Activated CD8-positive, alpha-beta T cell treated with anti-CD3 and anti-CD28 coated beads, Interleukin-2, amount 10 ng/mL, durations not matched to agents 7 days and 5 days (primary cell): ENCODE measurements at regions not wholly inside any gene's neighbourhood (a gene's known extent, or its start where the extent isn't known, plus 50 kb on each side); places are given as distances from the start of the nearest gene placed in this dataset.

ENCODE experiments used
- ATAC-seq: fragments of 150-1000 bp; cut with Tn5 transposase; one replicate; pipeline ENCODE4 v1.10.0; 2021; ENCODE audit warnings: moderate library complexity
- CTCF ChIA-PET: fragments of 350-600 bp; sonication (Branson Sonifier 250); formaldehyde crosslinking; loops from one replicate; lab custom pipeline; 2021; ENCODE audit warnings: antibody characterized with exemption; lab: Charles Lee
- POLR2A ChIA-PET: fragments of 350-600 bp; sonication (Branson Sonifier 250); formaldehyde crosslinking; loops from one replicate; lab custom pipeline; 2021; ENCODE audit warnings: antibody characterized with exemption; lab: Charles Lee
- DNase-seq: peaks from one replicate; pipeline ENCODE4 v3.0.0-alpha.2; 2020
- H3K27ac Mint-ChIP-seq: one replicate; pipeline ENCODE4 v1.8.0; 2021; ENCODE audit warnings: mild to moderate bottlenecking, mixed read lengths
- H3K27me3 Mint-ChIP-seq: one replicate; pipeline ENCODE4 v1.8.0; 2021; ENCODE audit warnings: low read depth, mixed read lengths
- H3K36me3 Mint-ChIP-seq: one replicate; pipeline ENCODE4 v1.8.0; 2021; ENCODE audit warnings: low read depth, mixed read lengths
- H3K4me1 Mint-ChIP-seq: one replicate; pipeline ENCODE4 v1.8.0; 2021; ENCODE audit warnings: low read depth, mixed read lengths
- H3K4me3 Mint-ChIP-seq: one replicate; pipeline ENCODE4 v1.8.0; 2021; ENCODE audit warnings: mild to moderate bottlenecking, mixed read lengths
- H3K9me3 Mint-ChIP-seq: one replicate; pipeline ENCODE4 v1.8.0; 2022; ENCODE audit warnings: mixed read lengths; ENCODE audit not compliant: insufficient read depth

DNA sequence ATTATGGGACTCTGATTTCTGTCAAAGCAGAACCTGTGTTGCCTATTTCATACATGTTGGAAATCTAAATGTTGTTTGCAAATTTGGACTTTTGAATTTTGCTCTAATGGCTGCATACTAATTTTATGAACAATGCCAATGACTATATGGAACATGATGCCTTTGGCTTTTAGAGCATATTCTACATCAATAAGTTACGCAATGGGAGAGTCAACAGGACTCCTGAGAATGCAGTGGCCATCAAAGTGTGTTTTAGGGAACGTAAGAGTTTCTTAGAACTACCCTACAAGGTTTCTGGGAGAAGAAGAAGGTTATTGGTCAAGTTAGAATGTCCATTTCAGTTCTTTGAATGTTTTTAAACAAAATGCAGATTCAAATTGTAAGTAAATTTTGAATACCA is 76.1 kb downstream of the SLIT2 start:
- no peaks in the 10 kb centered on the region for H3K27me3 Mint-ChIP-seq
- H3K36me3 Mint-ChIP-seq, result no peaks in the 10 kb centered on the region
- DNase-seq (no peak), ATAC-seq (no peak)
- ChIA-PET POLR2A (no interaction called here), CTCF (no interaction called here)
- H3K9me3 Mint-ChIP-seq, result no peaks in the 10 kb centered on the region
- no peaks in the 10 kb centered on the region for H3K4me1 Mint-ChIP-seq
- no peak overlapping the region for H3K4me3 Mint-ChIP-seq
- no peak overlapping the region for H3K27ac Mint-ChIP-seq

DNA sequence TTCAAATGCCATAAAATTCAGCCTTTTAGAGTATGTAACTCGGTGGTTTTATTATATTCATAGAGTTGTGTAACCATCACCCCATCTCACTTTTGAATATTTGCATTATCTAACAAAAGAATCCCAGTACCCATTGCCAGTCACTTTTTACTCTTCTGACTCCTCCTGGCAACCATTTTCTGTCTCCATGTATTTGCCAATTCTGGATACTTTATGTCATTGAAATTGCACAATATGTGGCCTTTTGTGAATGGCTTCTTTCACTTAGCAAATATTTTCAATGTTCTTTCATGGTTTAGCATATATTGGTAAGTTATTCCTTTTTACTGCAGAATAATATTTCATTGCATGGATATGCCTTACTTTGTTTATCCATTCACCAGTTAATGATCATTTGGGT is 79.9 kb downstream of the SLIT2 start:
- ATAC-seq (no peak), DNase-seq (no peak)
- Mint-ChIP-seq H3K36me3 (no peaks in the 10 kb centered on the region), H3K4me1 (no peaks in the 10 kb centered on the region), H3K4me3 (no peak overlapping the region), H3K27me3 (no peaks in the 10 kb centered on the region), H3K9me3 (no peaks in the 10 kb centered on the region), H3K27ac (no peak overlapping the region)
- POLR2A ChIA-PET, result no interaction called here
- CTCF ChIA-PET, result no interaction called here

DNA sequence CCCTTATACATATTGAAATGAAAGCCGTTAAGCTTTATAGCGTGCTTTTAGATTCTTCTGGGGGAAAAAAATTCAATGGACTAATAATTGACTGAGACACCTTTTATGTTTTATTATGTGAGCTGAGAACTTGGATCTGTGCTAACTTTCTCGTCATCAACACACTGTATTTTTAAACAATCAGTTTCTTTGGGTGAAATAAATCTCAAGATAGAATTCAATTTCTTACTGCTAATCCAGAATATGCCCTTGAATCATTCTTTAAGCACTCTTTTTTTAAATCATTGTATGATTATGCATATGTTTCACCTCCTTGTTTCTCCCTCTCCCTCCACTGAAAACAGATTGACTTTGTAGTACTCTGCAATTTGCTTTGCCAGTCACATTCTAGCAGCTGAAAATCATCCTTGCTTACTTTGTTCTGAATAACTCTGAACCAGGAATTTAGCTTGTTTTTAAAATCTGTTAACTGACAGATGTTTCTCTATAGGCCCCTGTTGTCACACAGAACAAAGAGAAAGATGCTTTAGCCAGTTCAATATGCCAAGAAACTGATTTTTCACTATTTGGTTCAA is 81.5 kb downstream of the SLIT2 start:
- Mint-ChIP-seq H3K4me3 (no peak overlapping the region), H3K4me1 (no peaks in the 10 kb centered on the region), H3K27me3 (no peaks in the 10 kb centered on the region), H3K27ac (no peak overlapping the region), H3K9me3 (no peaks in the 10 kb centered on the region), H3K36me3 (no peaks in the 10 kb centered on the region)
- DNase-seq (no peak), ATAC-seq (no peak)
- ChIA-PET POLR2A (no interaction called here), CTCF (no interaction called here)

DNA sequence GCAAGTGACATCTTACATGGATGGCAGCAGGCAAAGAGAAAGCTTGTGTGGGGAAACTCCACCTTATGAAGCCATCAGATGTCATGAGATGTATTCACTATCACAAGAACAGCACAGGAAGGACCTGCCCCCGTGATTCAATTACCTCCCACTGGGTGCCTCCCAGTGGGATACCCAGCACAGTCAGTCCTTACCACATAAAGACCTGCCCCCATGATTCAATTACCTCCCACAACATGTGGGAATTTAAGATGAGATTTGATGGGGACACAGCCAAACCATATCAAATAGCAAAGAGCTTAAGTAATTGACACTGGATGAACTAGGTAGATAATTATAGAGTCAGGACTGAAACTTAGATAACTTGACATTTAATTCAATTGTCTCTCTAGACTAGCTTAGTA is 85.6 kb downstream of the SLIT2 start:
- H3K4me3 Mint-ChIP-seq, result no peak overlapping the region
- no peak for ATAC-seq
- CTCF ChIA-PET, result no interaction called here

DNA sequence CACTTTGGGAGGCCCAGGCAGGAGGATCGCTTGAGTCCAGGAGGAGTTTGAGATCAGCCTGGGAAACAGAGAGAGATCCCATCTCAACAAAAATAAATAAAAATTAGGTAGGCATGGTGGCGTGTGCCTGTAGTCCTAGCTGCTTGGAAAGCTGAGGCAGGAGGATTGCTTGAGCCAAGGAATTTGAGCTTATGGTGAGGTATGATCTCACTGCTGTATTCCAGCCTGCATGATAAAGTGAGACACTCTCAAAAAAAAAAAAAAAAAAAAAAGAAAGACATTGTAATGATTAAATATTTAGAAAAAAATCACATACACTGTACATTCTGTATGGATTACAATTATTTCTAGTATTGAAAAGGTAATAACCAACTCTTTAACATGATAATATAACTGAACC is 87.1 kb downstream of the SLIT2 start:
- Mint-ChIP-seq H3K4me3 (no peak overlapping the region), H3K4me1 (no peaks in the 10 kb centered on the region), H3K27me3 (no peaks in the 10 kb centered on the region), H3K9me3 (no peaks in the 10 kb centered on the region), H3K36me3 (no peaks in the 10 kb centered on the region), H3K27ac (no peak overlapping the region)
- no peak for DNase-seq
- ChIA-PET POLR2A (no interaction called here), CTCF (no interaction called here)
- ATAC-seq, result no peak

More for the DNA sequence above, 85.6 kb downstream of the SLIT2 start:
- no peaks in the 10 kb centered on the region for H3K9me3 Mint-ChIP-seq
- no peaks in the 10 kb centered on the region for H3K36me3 Mint-ChIP-seq
- no peaks in the 10 kb centered on the region for H3K4me1 Mint-ChIP-seq
- no peak for DNase-seq
- H3K27ac Mint-ChIP-seq, result no peak overlapping the region
- POLR2A ChIA-PET, result no interaction called here
- H3K27me3 Mint-ChIP-seq, result no peaks in the 10 kb centered on the region

DNA sequence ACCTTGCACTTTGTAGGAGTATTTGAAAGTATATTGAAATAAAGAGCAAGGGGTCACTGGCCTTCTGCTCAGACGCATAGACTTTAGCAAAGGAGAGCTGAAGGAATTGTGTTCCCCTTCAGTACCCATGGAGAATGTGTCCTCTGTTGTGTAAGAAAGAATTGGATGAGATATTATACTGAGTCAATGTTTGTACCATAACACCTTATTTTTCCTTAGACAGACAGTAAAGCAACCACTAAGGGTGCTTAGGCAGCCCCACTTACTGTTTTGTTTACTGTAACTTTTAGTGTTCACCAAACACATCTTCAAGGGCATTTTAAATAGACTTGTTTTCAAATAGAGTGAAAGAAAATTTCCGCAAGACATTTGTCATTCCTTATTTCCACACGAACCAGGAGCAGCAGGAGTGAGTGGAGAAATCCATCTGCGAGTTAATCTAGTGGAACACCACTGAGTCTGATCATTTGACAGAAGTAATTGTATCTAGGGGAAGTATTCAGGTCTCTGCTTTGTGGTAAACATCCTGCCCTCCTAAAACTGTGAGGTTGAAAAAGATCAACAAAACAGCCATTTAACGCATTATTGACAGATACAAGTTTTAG is 89.5 kb downstream of the SLIT2 start:
- ChIA-PET CTCF (no interaction called here), POLR2A (no interaction called here)
- Mint-ChIP-seq H3K36me3 (no peaks in the 10 kb centered on the region), H3K4me3 (no peak overlapping the region), H3K4me1 (no peaks in the 10 kb centered on the region), H3K27me3 (no peaks in the 10 kb centered on the region), H3K27ac (no peak overlapping the region), H3K9me3 (no peaks in the 10 kb centered on the region)
- ATAC-seq, result no peak
- no peak for DNase-seq

GRCh38 chr4:20347531-20347930 is 95.8 kb downstream of the SLIT2 start:
- H3K9me3 Mint-ChIP-seq, result no peaks in the 10 kb centered on the region
- no peak overlapping the region for H3K4me3 Mint-ChIP-seq
- H3K36me3 Mint-ChIP-seq, result no peaks in the 10 kb centered on the region
- no peak for ATAC-seq
- H3K4me1 Mint-ChIP-seq, result no peaks in the 10 kb centered on the region
- H3K27me3 Mint-ChIP-seq, result no peaks in the 10 kb centered on the region
- DNase-seq, result no peak
- CTCF ChIA-PET, result no interaction called here
- POLR2A ChIA-PET, result no interaction called here
- no peak overlapping the region for H3K27ac Mint-ChIP-seq

DNA sequence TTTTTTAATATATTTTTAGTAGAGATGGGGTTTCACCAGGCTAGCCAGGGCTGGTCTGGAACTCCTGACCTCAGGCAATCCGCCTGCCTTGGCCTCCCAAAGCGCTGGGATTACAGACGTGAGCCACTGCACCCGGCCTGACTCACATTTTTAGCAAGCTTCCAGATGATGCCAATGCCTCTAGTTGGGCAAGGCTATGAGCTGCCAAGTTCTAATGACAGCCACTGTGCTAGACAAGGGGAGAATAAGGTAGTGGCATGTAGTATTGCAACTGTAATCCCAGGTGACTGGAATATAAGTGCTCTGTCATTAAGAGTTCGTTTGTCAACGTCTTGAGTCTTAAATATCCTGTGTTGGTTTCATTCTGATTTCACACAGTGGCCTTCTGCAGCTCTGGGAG is 96.7 kb downstream of the SLIT2 start:
- POLR2A ChIA-PET, result no interaction called here
- DNase-seq (no peak), ATAC-seq (no peak)
- Mint-ChIP-seq H3K9me3 (no peaks in the 10 kb centered on the region), H3K27me3 (no peaks in the 10 kb centered on the region), H3K36me3 (no peaks in the 10 kb centered on the region), H3K27ac (no peak overlapping the region), H3K4me3 (no peak overlapping the region), H3K4me1 (no peaks in the 10 kb centered on the region)
- CTCF ChIA-PET, result no interaction called here

DNA sequence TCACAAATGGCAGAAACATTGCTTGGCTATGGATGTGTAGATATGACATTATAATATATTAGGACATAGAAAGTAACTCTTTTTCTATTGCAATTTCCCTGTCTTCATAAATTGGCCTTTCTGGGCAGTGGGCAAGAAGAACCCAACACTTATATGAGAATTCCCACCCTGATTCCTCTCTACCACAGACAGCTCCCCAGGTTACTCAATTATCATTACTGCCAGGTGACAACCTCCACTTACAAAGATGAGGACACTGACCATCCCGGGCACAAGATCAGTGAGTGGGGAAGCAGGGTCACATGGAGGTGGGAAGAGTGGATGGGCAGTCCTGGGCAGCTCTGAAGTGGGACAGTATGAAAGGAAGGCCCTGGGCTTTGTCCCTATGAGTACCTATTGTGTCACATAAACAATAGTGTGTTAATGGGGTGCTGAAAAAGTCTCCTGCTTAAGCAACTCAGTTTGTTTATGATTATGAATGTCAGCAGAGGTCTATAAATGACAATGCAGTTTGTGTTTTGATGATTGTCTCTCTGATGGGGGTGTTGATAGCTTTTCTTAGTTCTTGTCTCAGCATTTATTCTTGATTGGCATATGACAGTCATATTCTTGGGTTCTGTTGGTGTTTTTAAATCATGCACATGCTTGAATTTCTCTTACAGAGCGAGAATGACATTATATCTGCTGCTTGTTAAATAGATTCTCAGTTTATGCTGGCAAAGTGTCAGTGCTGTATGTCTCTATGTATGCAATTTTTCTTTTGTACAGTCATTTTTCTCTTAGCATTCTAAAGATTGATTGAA is 99.9 kb downstream of the SLIT2 start:
- POLR2A ChIA-PET, result no interaction called here
- no peak for ATAC-seq
- H3K27ac Mint-ChIP-seq, result no peak overlapping the region
- no peaks in the 10 kb centered on the region for H3K4me1 Mint-ChIP-seq
- H3K4me3 Mint-ChIP-seq, result no peak overlapping the region
- no peak for DNase-seq
- H3K36me3 Mint-ChIP-seq, result no peaks in the 10 kb centered on the region
- no peaks in the 10 kb centered on the region for H3K9me3 Mint-ChIP-seq
- no peaks in the 10 kb centered on the region for H3K27me3 Mint-ChIP-seq
- CTCF ChIA-PET, result no interaction called here

DNA sequence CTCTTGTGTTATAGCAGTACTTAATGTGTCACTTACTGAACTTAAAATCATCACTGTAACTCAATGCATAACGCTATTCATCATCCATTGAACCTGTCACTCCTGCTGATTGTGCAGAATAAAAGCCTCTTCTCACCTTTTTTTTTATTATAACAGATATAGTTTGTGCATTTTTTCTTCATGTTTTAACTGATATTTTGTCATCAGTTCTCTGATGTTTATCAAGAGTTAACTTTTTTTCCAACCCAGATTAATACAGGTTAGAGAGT is 100.4 kb downstream of the SLIT2 start:
- no peak overlapping the region for H3K4me3 Mint-ChIP-seq
- H3K36me3 Mint-ChIP-seq, result no peaks in the 10 kb centered on the region
- ChIA-PET CTCF (no interaction called here), POLR2A (no interaction called here)
- no peaks in the 10 kb centered on the region for H3K4me1 Mint-ChIP-seq
- ATAC-seq (no peak), DNase-seq (no peak)
- H3K27me3 Mint-ChIP-seq, result no peaks in the 10 kb centered on the region
- no peak overlapping the region for H3K27ac Mint-ChIP-seq
- H3K9me3 Mint-ChIP-seq, result no peaks in the 10 kb centered on the region

GRCh38 chr4:20353646-20354045 is 101.9 kb downstream of the SLIT2 start:
- H3K4me1 Mint-ChIP-seq, result no peaks in the 10 kb centered on the region
- no peak overlapping the region for H3K27ac Mint-ChIP-seq
- no peaks in the 10 kb centered on the region for H3K36me3 Mint-ChIP-seq
- H3K27me3 Mint-ChIP-seq, result no peaks in the 10 kb centered on the region
- no peaks in the 10 kb centered on the region for H3K9me3 Mint-ChIP-seq
- DNase-seq (no peak), ATAC-seq (no peak)
- POLR2A ChIA-PET, result no interaction called here
- no peak overlapping the region for H3K4me3 Mint-ChIP-seq
- CTCF ChIA-PET, result no interaction called here

GRCh38 chr4:20354120-20354519 is 102.4 kb downstream of the SLIT2 start:
- no peak for DNase-seq
- Mint-ChIP-seq H3K27me3 (no peaks in the 10 kb centered on the region), H3K27ac (no peak overlapping the region), H3K9me3 (no peaks in the 10 kb centered on the region), H3K4me3 (no peak overlapping the region), H3K4me1 (no peaks in the 10 kb centered on the region), H3K36me3 (no peaks in the 10 kb centered on the region)
- ATAC-seq, result no peak
- POLR2A ChIA-PET, result no interaction called here
- CTCF ChIA-PET, result no interaction called here
